Activated naive CD8-positive, alpha-beta T cell treated with anti-CD3 and anti-CD28 coated beads, Interleukin-2, amount 10 ng/mL, durations not matched to agents 7 days and 5 days (primary cell): ENCODE measurements at regions not wholly inside any gene's neighbourhood (a gene's known extent, or its start where the extent isn't known, plus 50 kb on each side); places are given as distances from the start of the nearest gene placed in this dataset.

ENCODE experiments used
- ATAC-seq: fragments of 150-1000 bp; cut with Tn5 transposase; one replicate; pipeline ENCODE4 v1.10.0; 2021; ENCODE audit warnings: low read depth, moderate library complexity
- POLR2A ChIA-PET: fragments of 350-600 bp; sonication (Branson Sonifier 250); formaldehyde crosslinking; loops from one replicate; lab custom pipeline; 2021; ENCODE audit warnings: antibody characterized with exemption; lab: Charles Lee
- DNase-seq: peaks from one replicate; pipeline ENCODE4 v3.0.0; 2021
- H3K27ac Mint-ChIP-seq: one replicate; pipeline ENCODE4 v1.8.0; 2022; ENCODE audit warnings: mild to moderate bottlenecking, mixed read lengths
- H3K27me3 Mint-ChIP-seq: one replicate; pipeline ENCODE4 v1.8.0; 2022; ENCODE audit warnings: mild to moderate bottlenecking, moderate library complexity, mixed read lengths
- H3K36me3 Mint-ChIP-seq: one replicate; pipeline ENCODE4 v1.8.0; 2021; ENCODE audit warnings: mild to moderate bottlenecking, mixed read lengths
- H3K4me1 Mint-ChIP-seq: one replicate; pipeline ENCODE4 v1.8.0; 2021; ENCODE audit warnings: mixed read lengths
- H3K4me3 Mint-ChIP-seq: one replicate; pipeline ENCODE4 v1.8.0; 2022; ENCODE audit warnings: mild to moderate bottlenecking, moderate library complexity, mixed read lengths
- H3K9me3 Mint-ChIP-seq: one replicate; pipeline ENCODE4 v1.8.0; 2021; ENCODE audit warnings: mixed read lengths

GRCh38 chr20:48461091-48461734 lies 366.6 kb downstream of the PREX1 start:
- Mint-ChIP-seq H3K9me3 (no peaks in the 10 kb centered on the region), H3K36me3 (no peaks in the 10 kb centered on the region), H3K27ac (no peak overlapping the region), H3K27me3 (peaks cover 10% of the 10 kb centered on the region), H3K4me3 (no peak overlapping the region), H3K4me1 (no peaks in the 10 kb centered on the region)
- DNase-seq (no peak), ATAC-seq (no peak)
- POLR2A ChIA-PET, result no interaction called here

DNA sequence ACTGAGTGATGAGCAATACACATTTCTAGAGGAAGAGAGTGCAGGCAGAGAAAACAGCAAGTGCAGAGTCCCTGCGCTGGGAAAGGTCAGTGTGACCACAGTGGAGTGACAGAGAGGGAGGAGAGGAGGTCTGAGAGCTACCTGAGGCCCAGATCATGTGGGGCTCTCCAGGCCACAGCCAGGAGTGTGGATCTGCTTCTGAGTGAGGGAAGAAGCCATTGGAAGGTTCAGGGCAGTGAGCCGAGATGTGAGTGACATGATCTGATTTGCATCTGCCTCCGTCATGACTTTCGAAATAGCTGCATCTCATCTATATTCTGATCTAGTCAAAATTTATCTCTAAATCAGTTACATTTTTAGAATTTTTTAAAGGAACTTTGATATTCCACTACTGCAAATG lies 367.1 kb downstream of the PREX1 start:
- ATAC-seq (no peak), DNase-seq (no peak)
- H3K27ac Mint-ChIP-seq, result no peak overlapping the region
- peaks cover 10% of the 10 kb centered on the region for H3K27me3 Mint-ChIP-seq
- H3K36me3 Mint-ChIP-seq, result no peaks in the 10 kb centered on the region
- no peaks in the 10 kb centered on the region for H3K4me1 Mint-ChIP-seq
- POLR2A ChIA-PET, result no interaction called here
- no peak overlapping the region for H3K4me3 Mint-ChIP-seq
- H3K9me3 Mint-ChIP-seq, result no peaks in the 10 kb centered on the region

DNA sequence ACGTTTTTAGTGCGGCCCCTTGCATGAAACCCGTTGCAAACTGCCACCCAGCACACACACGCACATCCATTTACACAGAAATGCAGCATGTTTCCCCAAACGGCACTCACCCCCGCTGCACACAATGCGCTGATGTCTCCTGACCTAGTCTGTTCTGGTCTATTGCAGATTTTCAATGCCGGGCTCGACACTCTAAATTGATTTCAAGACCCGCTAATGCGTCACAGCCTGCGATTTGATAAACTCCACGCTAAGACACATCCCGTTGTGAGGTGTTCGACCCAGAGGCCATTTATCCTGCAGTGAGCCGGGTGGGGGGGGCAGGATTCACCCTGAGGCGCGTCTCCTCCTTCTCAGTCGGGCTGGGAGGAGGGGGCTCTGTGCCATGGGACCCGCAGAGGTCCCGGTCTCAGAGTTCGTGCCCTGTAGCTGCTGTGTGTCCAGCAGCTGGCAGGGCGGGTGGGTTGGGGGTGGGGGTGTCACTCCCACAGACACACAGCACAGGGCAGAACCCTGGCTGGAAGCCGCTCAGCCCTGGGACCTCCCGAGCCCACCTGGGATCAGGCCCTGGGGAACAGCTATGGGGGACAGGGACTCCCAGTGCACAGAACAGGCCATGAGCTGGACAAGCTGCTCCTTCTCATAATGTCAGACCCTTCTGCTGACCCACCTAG lies 367.9 kb downstream of the PREX1 start:
- POLR2A ChIA-PET, result no interaction called here

GRCh38 chr20:48458601-48459385 lies 369.0 kb downstream of the PREX1 start:
- ATAC-seq, result no peak
- POLR2A ChIA-PET, result interaction anchor here (0.5 kb wide), 1 partner anchor 1018 kb away, joined by 3 read pairs; no protein-coding TSS in a partner anchor
- no peak overlapping the region for H3K27ac Mint-ChIP-seq

More for the DNA sequence above, 367.9 kb downstream of the PREX1 start:
- Mint-ChIP-seq H3K27ac (no peak overlapping the region), H3K27me3 (peaks cover 10% of the 10 kb centered on the region), H3K4me1 (no peaks in the 10 kb centered on the region), H3K4me3 (no peak overlapping the region), H3K9me3 (no peaks in the 10 kb centered on the region), H3K36me3 (no peaks in the 10 kb centered on the region)
- ATAC-seq, result no peak
- no peak for DNase-seq

GRCh38 chr20:48458003-48458377 lies 369.8 kb downstream of the PREX1 start:
- DNase-seq, result no peak
- Mint-ChIP-seq H3K27me3 (peaks cover 14% of the 10 kb centered on the region), H3K9me3 (no peaks in the 10 kb centered on the region), H3K4me1 (no peaks in the 10 kb centered on the region), H3K4me3 (no peak overlapping the region), H3K36me3 (no peaks in the 10 kb centered on the region), H3K27ac (no peak overlapping the region)
- no peak for ATAC-seq
- POLR2A ChIA-PET, result no interaction called here

More at GRCh38 chr20:48458601-48459385, 369.0 kb downstream of the PREX1 start:
- no peaks in the 10 kb centered on the region for H3K9me3 Mint-ChIP-seq
- H3K27me3 Mint-ChIP-seq, result peaks cover 14% of the 10 kb centered on the region
- DNase-seq, result no peak
- H3K4me3 Mint-ChIP-seq, result no peak overlapping the region
- no peaks in the 10 kb centered on the region for H3K36me3 Mint-ChIP-seq
- no peaks in the 10 kb centered on the region for H3K4me1 Mint-ChIP-seq

DNA sequence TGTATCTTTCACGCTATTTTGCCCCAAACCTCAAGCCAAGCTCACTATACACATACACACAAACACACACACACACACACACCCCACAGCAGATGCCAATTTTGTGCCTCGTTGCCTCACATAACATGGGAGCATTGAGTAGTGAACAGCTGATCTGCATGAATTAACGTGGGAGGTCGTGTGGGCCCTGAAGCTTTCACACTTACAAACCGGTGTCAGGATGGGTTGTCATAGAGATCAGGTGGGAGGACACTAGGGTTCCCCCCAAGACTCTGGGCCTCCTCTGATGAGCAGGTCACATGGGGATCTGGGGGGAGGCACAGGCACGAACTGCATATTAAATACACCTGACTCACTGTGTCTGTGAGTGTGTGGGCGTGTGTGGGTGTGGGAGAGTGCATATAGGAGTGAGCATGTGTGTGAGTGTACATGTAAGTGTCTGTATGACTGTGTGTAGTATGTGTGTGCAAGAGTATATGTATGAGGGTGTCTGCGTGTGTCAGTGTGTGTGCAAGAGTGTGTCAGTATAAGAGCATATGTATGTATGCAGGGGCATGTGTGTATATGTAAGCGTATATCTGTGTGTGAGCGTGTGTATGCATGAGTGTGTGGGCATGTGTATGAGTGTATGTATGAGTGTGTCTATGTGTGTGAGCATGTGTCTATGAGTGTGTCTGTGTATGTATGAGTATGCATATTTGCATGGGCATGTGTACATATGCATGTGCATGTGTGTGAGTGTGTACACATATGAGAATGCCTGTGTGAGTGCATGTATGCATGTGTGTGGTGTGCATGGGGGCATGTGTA lies 370.4 kb downstream of the PREX1 start:
- no peaks in the 10 kb centered on the region for H3K9me3 Mint-ChIP-seq
- H3K36me3 Mint-ChIP-seq, result no peaks in the 10 kb centered on the region
- no peak overlapping the region for H3K4me3 Mint-ChIP-seq
- POLR2A ChIA-PET, result no interaction called here
- peaks cover 14% of the 10 kb centered on the region for H3K27me3 Mint-ChIP-seq
- H3K4me1 Mint-ChIP-seq, result no peaks in the 10 kb centered on the region
- DNase-seq (no peak), ATAC-seq (no peak)
- no peak overlapping the region for H3K27ac Mint-ChIP-seq

DNA sequence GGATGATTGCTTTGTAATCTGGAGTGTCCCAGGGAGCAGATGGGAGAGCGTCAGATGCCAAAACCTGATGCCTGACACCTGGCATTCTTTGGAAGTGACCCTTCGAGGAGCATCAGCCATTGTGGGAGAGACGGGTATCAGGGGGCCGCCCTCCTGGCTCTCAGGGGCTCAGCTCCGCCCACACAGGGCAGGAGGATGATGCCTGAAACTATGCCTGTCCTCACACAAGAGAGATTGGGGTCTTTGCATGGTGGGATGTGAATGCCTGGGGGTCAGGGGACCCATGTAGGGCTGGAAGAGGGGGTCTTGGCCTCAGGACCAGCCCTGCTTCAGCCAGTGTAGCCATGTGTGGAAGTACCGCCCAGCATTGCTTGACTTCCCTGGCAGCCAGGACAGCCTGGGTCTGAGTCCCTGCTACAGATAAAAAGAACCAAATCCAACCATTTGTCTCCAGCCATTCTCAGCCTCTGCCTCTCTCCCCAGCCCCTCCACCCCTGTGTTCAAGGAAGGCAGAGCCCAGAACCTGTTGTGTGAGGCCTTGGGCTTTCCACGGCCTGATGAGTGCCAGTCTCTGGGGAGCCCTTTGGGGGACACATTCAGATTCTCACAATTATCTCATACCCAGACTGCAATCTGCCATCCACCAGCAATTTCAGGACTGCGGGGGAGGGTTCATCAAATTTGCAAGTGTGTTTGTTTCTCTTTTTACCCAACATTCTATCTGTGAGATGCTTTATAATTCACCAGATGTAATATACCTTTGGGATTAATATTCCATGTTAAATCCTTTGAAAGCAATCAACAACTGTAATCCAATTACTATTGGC lies 371.2 kb downstream of the PREX1 start:
- POLR2A ChIA-PET, result no interaction called here
- Mint-ChIP-seq H3K27ac (no peak overlapping the region), H3K9me3 (no peaks in the 10 kb centered on the region), H3K36me3 (no peaks in the 10 kb centered on the region), H3K27me3 (peaks cover 11% of the 10 kb centered on the region), H3K4me1 (no peaks in the 10 kb centered on the region), H3K4me3 (no peak overlapping the region)
- no peak for ATAC-seq
- DNase-seq, result no peak

DNA sequence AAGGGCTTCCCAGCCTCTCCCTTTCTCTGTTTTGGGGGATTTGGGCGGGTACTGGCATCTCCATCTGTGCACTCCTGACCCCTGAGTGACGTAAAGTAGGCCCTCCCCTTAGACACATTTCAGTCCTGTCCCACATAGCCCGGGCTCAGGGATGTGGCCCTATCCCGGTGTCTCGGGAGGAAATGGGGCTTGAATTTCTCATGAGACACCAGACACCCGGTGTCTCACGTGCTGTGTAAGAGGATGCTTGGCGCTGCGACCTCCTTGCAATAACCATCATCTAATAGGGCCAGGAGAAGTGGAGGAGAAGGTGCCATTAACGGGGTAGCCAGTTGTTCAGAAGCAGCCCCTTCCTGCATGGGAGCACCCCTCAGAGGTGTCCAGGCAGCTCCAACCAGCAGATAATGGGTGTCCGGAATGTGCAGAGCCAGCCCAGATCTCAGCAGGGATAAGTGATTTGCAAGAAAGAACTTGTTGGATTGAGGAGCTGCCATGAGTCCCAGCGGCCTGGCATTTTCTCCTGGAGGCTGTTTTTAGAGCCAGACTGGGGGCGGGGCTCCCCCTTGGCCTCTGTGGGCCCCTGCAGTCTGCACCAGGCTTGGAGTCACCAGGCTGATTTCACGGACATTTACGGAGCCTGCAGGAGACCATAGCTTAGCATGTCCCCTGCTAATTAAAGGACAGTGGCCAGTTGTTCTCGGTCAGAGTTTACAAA lies 372.0 kb downstream of the PREX1 start:
- no peak overlapping the region for H3K27ac Mint-ChIP-seq
- POLR2A ChIA-PET, result no interaction called here
- H3K36me3 Mint-ChIP-seq, result no peaks in the 10 kb centered on the region
- DNase-seq, result no peak
- ATAC-seq, result no peak
- H3K9me3 Mint-ChIP-seq, result no peaks in the 10 kb centered on the region
- H3K27me3 Mint-ChIP-seq, result peaks cover 5% of the 10 kb centered on the region
- no peak overlapping the region for H3K4me3 Mint-ChIP-seq
- no peaks in the 10 kb centered on the region for H3K4me1 Mint-ChIP-seq

DNA sequence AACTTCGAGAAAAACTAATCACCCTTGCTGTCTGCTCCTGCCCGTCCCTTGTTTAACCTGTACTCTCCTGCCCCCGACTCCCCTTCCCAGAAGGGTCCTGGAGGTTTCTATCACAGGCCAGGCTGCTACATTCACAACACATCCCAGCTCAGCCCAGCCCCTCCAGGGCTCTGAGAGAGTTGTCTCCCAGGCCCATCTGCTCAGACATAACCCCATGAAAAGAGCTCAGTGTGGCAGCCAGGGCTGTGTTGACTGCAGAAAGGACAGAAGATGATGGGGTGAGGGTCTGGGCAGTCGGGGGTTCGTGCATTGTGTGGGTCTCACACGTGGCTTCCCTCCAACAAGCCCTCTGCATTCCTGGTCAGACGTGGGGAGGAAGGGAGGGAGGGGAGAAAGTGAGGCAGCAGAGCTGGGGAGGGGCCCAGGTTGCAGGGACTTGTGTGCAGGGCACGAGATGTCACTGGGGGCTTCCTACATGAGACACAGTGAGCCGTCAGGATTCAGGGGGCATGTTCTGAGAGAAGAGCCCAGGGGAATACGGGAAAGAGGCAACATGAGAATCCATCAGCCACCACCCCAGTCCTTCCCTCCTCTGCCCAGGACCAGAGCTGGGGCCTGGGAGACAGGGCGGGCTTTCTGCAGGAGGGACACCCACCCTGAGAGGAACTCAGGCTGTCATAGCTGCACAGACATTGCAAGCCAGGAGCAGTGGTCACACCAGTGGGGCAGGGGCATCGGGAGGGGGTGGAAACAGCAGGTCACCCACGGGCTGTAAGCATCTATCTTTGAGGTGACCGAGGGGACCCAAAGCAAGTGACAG lies 372.9 kb downstream of the PREX1 start:
- no peaks in the 10 kb centered on the region for H3K9me3 Mint-ChIP-seq
- no peak overlapping the region for H3K27ac Mint-ChIP-seq
- no peak overlapping the region for H3K4me3 Mint-ChIP-seq
- H3K27me3 Mint-ChIP-seq, result peaks cover 3% of the 10 kb centered on the region
- no peaks in the 10 kb centered on the region for H3K36me3 Mint-ChIP-seq
- POLR2A ChIA-PET, result no interaction called here
- DNase-seq (no peak), ATAC-seq (no peak)
- no peaks in the 10 kb centered on the region for H3K4me1 Mint-ChIP-seq

DNA sequence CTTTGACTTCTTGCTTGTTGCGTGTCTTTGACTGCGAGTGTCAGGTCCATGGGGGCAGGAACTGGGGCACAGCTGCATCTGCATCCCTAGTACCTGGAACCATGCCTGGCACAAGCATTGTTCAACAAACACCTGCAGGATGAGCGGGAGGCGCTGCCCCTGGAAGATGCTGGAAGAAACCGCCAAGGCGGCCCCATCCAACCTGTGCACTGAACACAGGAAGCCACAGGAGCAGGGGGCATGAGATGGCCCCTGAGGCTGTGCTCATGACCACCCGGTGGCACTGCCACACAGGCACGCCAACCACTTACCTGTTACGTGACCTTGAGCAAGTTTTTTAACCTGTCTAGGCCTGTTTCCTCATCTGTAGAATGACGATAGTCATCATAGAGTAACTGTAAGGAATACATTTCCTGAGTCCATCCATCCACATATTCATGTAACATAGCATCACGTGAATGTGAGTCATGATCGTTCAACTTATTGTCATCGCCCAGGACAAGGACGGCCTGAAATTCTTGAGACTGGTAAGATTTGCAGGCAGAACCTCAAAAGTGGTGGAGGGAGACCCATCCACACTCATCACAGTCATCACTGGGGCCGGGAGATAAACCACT lies 374.2 kb downstream of the PREX1 start:
- H3K4me1 Mint-ChIP-seq, result no peaks in the 10 kb centered on the region
- H3K27me3 Mint-ChIP-seq, result peaks cover 3% of the 10 kb centered on the region
- H3K36me3 Mint-ChIP-seq, result no peaks in the 10 kb centered on the region
- H3K27ac Mint-ChIP-seq, result no peak overlapping the region
- H3K4me3 Mint-ChIP-seq, result no peak overlapping the region
- ATAC-seq (no peak), DNase-seq (no peak)
- H3K9me3 Mint-ChIP-seq, result peaks cover 1% of the 10 kb centered on the region
- POLR2A ChIA-PET, result no interaction called here

- Mint-ChIP-seq H3K27ac (no peak overlapping the region), H3K27me3 (peaks cover 3% of the 10 kb centered on the region), H3K9me3 (peaks cover 1% of the 10 kb centered on the region), H3K4me3 (no peak overlapping the region), H3K36me3 (no peaks in the 10 kb centered on the region), H3K4me1 (no peaks in the 10 kb centered on the region)
- ATAC-seq, result no peak
- no peak for DNase-seq
- POLR2A ChIA-PET, result no interaction called here
Measured at GRCh38 chr20:48451401-48451800, 376.4 kb downstream of the PREX1 start.
